Keratinocyte (primary cell): ENCODE measurements at regions not wholly inside any gene's neighbourhood (a gene's known extent, or its start where the extent isn't known, plus 50 kb on each side); places are given as distances from the start of the nearest gene placed in this dataset.

Experiments
- DNase-seq: peaks from one replicate; pipeline ENCODE4 v3.0.0-alpha.2; 2011; ENCODE audit warnings: low read depth, missing footprints, low spot score
- FAIRE-seq: peaks from 2 replicates; lab custom pipeline; 2011; peaks lifted over from hg19 to GRCh38; lab: Jason Lieb, UNC
- H2AFZ ChIP-seq: 2 replicates; pipeline ENCODE4 v1.6.0; 2012; ENCODE audit warnings: low read length, control low read depth, inconsistent platforms; ENCODE audit not compliant: control insufficient read depth
- H3K27ac ChIP-seq: 2 replicates; pipeline ENCODE4 v1.5.1; 2011; ENCODE audit warnings: low read length; ENCODE audit not compliant: control insufficient read depth, insufficient read depth
- H3K27me3 ChIP-seq: 3 replicates; pipeline ENCODE4 v1.6.0; 2011; ENCODE audit warnings: low read length; ENCODE audit not compliant: control insufficient read depth, insufficient read depth; ENCODE audit errors: extremely low read depth
- H3K36me3 ChIP-seq, 2 experiments: 2 replicates in 1 of 2; 3 replicates in 1 of 2; pipeline ENCODE4 v1.5.1; 2011; ENCODE audit warnings: low read length in 2 of 2, mild to moderate bottlenecking in 1 of 2; ENCODE audit not compliant: control insufficient read depth in 2 of 2, insufficient read depth in 2 of 2; ENCODE audit errors: extremely low read depth in 1 of 2
- H3K4me1 ChIP-seq: 3 replicates; pipeline ENCODE4 v1.5.1; 2011; ENCODE audit warnings: low read length; ENCODE audit not compliant: control insufficient read depth, insufficient read depth; ENCODE audit errors: extremely low read depth
- H3K4me2 ChIP-seq: 3 replicates; pipeline ENCODE4 v1.6.0; 2011; ENCODE audit warnings: low read depth, low read length; ENCODE audit not compliant: control insufficient read depth, insufficient read depth; ENCODE audit errors: extremely low read depth
- H3K4me3 ChIP-seq, 3 experiments: fragments of 200-600 bp in 1 of 3; sonication (generic) in 1 of 3; 2 replicates in 2 of 3; 3 replicates in 1 of 3; pipeline ENCODE4 v1.5.1; 2011 to 2016; ENCODE audit warnings: low read length in 3 of 3, mild to moderate bottlenecking in 3 of 3, control low read depth in 2 of 3, inconsistent platforms in 1 of 3, low read depth in 1 of 3, mixed read lengths in 1 of 3, mixed run types in 1 of 3, moderate library complexity in 1 of 3; ENCODE audit not compliant: control insufficient read depth in 2 of 3, insufficient read depth in 2 of 3; ENCODE audit errors: extremely low read depth in 1 of 3
- H3K79me2 ChIP-seq: 2 replicates; pipeline ENCODE4 v1.6.0; 2012; ENCODE audit warnings: low read length; ENCODE audit not compliant: control insufficient read depth, insufficient read depth
- H3K9ac ChIP-seq: 3 replicates; pipeline ENCODE4 v1.6.0; 2011; ENCODE audit warnings: low read length; ENCODE audit not compliant: control insufficient read depth, insufficient read depth; ENCODE audit errors: extremely low read depth
- H3K9me1 ChIP-seq: 3 replicates; pipeline ENCODE4 v1.6.0; 2011; ENCODE audit warnings: low read length; ENCODE audit not compliant: control insufficient read depth, insufficient read depth; ENCODE audit errors: extremely low read depth
- H3K9me3 ChIP-seq: 2 replicates; pipeline ENCODE4 v1.5.1; 2012; ENCODE audit warnings: low read depth, low read length; ENCODE audit not compliant: control insufficient read depth
- H4K20me1 ChIP-seq: 3 replicates; pipeline ENCODE4 v1.6.0; 2011; ENCODE audit warnings: low read length; ENCODE audit not compliant: control insufficient read depth, insufficient read depth; ENCODE audit errors: extremely low read depth
- CTCF ChIP-seq, 3 experiments: IDR thresholded peaks in 1 of 3; conservative IDR thresholded peaks in 1 of 3; optimal IDR thresholded peaks in 1 of 3; 2 replicates in 2 of 3; 3 replicates in 1 of 3; pipeline versions ENCODE3 to v1.5.1; 2011; ENCODE audit warnings: low read length in 3 of 3, mild to moderate bottlenecking in 3 of 3, moderate library complexity in 2 of 3, control low read depth in 1 of 3, inconsistent platforms in 1 of 3; ENCODE audit not compliant: insufficient read depth in 2 of 3; ENCODE audit errors: extremely low read depth in 1 of 3
- EZH2 ChIP-seq: IDR thresholded peaks from one replicate; pipeline ENCODE4 v1.6.1; 2012; ENCODE audit warnings: inconsistent platforms, mild to moderate bottlenecking, low read length, moderate library complexity
- dilution Hi-C: fragments of 300-500 bp; cut with MboI; formaldehyde crosslinking; loops from one replicate; pipeline ENCODE4 v1.7.0; 2020; ENCODE audit warnings: low sequenced_read_pairs; ENCODE audit not compliant: extremely low pct_ligation_motif_present

DNA sequence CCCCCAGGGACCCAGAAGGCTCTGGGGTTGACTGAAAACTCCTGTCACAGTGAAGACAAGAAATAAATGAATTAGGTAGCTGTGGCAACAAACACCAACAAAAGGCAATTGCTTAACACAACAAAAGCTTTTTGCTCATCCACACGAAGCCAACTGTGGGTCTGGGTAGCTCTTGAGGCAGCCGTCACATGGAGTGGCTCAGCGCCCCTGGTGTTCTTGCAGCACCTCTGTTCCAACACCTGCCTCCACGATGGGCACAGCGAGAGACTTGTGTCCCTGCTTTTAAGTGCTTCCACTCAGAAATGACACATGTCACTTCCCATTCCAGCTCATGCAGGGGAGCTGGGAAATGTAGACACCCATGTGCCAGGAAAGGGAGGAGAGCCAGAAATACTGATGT lies 364.5 kb upstream of the DUSP10 start:
- Histone ChIP-seq H2AFZ (no peak overlapping the region), H3K9me1 (no peaks in the 10 kb centered on the region), H3K9me3 (no peaks in the 10 kb centered on the region), H3K9ac (no peak overlapping the region), H3K36me3 (no peaks in the 10 kb centered on the region), H3K4me2 (no peak overlapping the region), H3K4me1 (no peaks in the 10 kb centered on the region), H3K27ac (no peak overlapping the region), H3K4me3 (no peak overlapping the region), H3K27me3 (no peaks in the 10 kb centered on the region), H3K79me2 (no peaks in the 10 kb centered on the region), H4K20me1 (no peaks in the 10 kb centered on the region)
- TF ChIP-seq EZH2 (no peak), CTCF (optimal IDR thresholded peaks at IDR 0.05 in 1 of 3, IDR thresholded peaks at IDR 0.05 in 1 of 3, conservative IDR thresholded peaks at IDR 0.05 in 1 of 3; ENCODE audit: extremely low read depth in 1 of 3, insufficient read depth in 2 of 3, low read length in 3 of 3) (no peak)
- dilution Hi-C loops, result no loop called here
- DNase-seq, result no peak
- no peak for FAIRE-seq

GRCh38 chr1:222105861-222106260 lies 364.0 kb upstream of the DUSP10 start:
- Histone ChIP-seq H3K79me2 (no peaks in the 10 kb centered on the region), H4K20me1 (no peaks in the 10 kb centered on the region), H2AFZ (no peak overlapping the region), H3K9ac (no peak overlapping the region), H3K27me3 (no peaks in the 10 kb centered on the region), H3K36me3 (no peaks in the 10 kb centered on the region), H3K4me2 (no peak overlapping the region), H3K4me1 (no peaks in the 10 kb centered on the region), H3K4me3 (no peak overlapping the region), H3K9me1 (no peaks in the 10 kb centered on the region), H3K9me3 (no peaks in the 10 kb centered on the region), H3K27ac (no peak overlapping the region)
- no peak for TF ChIP-seq EZH2
- no peak for TF ChIP-seq CTCF (optimal IDR thresholded peaks at IDR 0.05 in 1 of 3, IDR thresholded peaks at IDR 0.05 in 1 of 3, conservative IDR thresholded peaks at IDR 0.05 in 1 of 3; ENCODE audit: extremely low read depth in 1 of 3, insufficient read depth in 2 of 3, low read length in 3 of 3)
- dilution Hi-C loops, result no loop called here
- DNase-seq (no peak), FAIRE-seq (no peak)
